ENCODE measurements at regions not wholly inside any gene's neighbourhood (a gene's known extent, or its start where the extent isn't known, plus 50 kb on each side); places are given as distances from the start of the nearest gene placed in this dataset.

GRCh38 chr13:70613295-70613694, 505.0 kb upstream of the KLHL1 start:
- ChIA-PET POLR2A (no interaction called here), CTCF (interaction anchor here (0.8 kb wide), 1 partner anchor 332 kb away, joined by 3 read pairs; no protein-coding TSS in a partner anchor)
- Histone ChIP-seq H3K9me3 (ENCODE audit: control insufficient read depth, insufficient read depth, low read depth, low read length) (no peaks in the 10 kb centered on the region), H3K4me3 (ENCODE audit: low read depth, low read length) (no peak overlapping the region), H3K27ac (ENCODE audit: extremely low read depth, low read depth, low read length) (no peak overlapping the region), H3K4me1 (ENCODE audit: control insufficient read depth, insufficient read depth, low read length) (no peaks in the 10 kb centered on the region), H3K36me3 (ENCODE audit: control insufficient read depth in 2 of 2, insufficient read depth in 1 of 2, low read length in 2 of 2) (no peaks in the 10 kb centered on the region)
- TF ChIP-seq ZNF654 (tag by site-specific recombination; IDR thresholded peaks at IDR 0.05; ENCODE audit: low read depth) (peak; percentile 46), SALL2 (tag by site-specific recombination; IDR thresholded peaks at IDR 0.05; ENCODE audit: borderline replicate concordance) (no peak)

- H3K27ac ChIP-seq (ENCODE audit: extremely low read depth, low read depth, low read length) = no peak overlapping the region
- ChIA-PET POLR2A (no interaction called here), CTCF (interaction anchor here (0.8 kb wide), 1 partner anchor 332 kb away, joined by 3 read pairs; no protein-coding TSS in a partner anchor)
- H3K36me3 ChIP-seq (ENCODE audit: control insufficient read depth in 2 of 2, insufficient read depth in 1 of 2, low read length in 2 of 2) = no peaks in the 10 kb centered on the region
- no peak overlapping the region for H3K4me3 ChIP-seq (ENCODE audit: low read depth, low read length)
- H3K4me1 ChIP-seq (ENCODE audit: control insufficient read depth, insufficient read depth, low read length) = no peaks in the 10 kb centered on the region
- H3K9me3 ChIP-seq (ENCODE audit: control insufficient read depth, insufficient read depth, low read depth, low read length) = no peaks in the 10 kb centered on the region
- no peak for TF ChIP-seq ZNF560 (tag by site-specific recombination; IDR thresholded peaks at IDR 0.05; ENCODE audit: borderline replicate concordance)
- TF ChIP-seq ZNF24 (tag by site-specific recombination; IDR thresholded peaks at IDR 0.05) = no peak
- no peak for TF ChIP-seq ZFHX2 (tag by site-specific recombination; conservative IDR thresholded peaks at IDR 0.05)
- no peak for TF ChIP-seq GFI1B (tag by site-specific recombination; IDR thresholded peaks at IDR 0.05)
- TF ChIP-seq ZSCAN16 (tag by site-specific recombination; IDR thresholded peaks at IDR 0.05) = no peak
- no peak for TF ChIP-seq ZNF26 (tag by site-specific recombination; IDR thresholded peaks at IDR 0.05)
- TF ChIP-seq YY2 (tag by site-specific recombination; IDR thresholded peaks at IDR 0.05) = no peak
These were observed 504.6 kb upstream of the KLHL1 start for GRCh38 chr13:70612881-70613280.

GRCh38 chr13:70604448-70604847, 496.2 kb upstream of the KLHL1 start:
- no peak for TF ChIP-seq ZFP3 (tag by site-specific recombination; IDR thresholded peaks at IDR 0.05; ENCODE audit: low read depth)
- peak; percentile 55; the same call in 1 of the 2 replicates for TF ChIP-seq TCF7L2 (IDR thresholded peaks at IDR 0.05; ENCODE audit: borderline replicate concordance, low read depth, low read length)
- TF ChIP-seq ZNF521 (tag by site-specific recombination; IDR thresholded peaks at IDR 0.05) = no peak
- ChIA-PET POLR2A (no interaction called here), CTCF (no interaction called here)
- Histone ChIP-seq H3K4me1 (ENCODE audit: control insufficient read depth, insufficient read depth, low read length) (no peaks in the 10 kb centered on the region), H3K9me3 (ENCODE audit: control insufficient read depth, insufficient read depth, low read depth, low read length) (no peaks in the 10 kb centered on the region), H3K36me3 (ENCODE audit: control insufficient read depth in 2 of 2, insufficient read depth in 1 of 2, low read length in 2 of 2) (no peaks in the 10 kb centered on the region), H3K27ac (ENCODE audit: extremely low read depth, low read depth, low read length) (no peak overlapping the region), H3K4me3 (ENCODE audit: low read depth, low read length) (no peak overlapping the region)

GRCh38 chr13:70593716-70594115, 485.5 kb upstream of the KLHL1 start:
- no peak for TF ChIP-seq ZNF621 (tag by site-specific recombination; IDR thresholded peaks at IDR 0.05)
- Histone ChIP-seq H3K4me1 (ENCODE audit: control insufficient read depth, insufficient read depth, low read length) (no peaks in the 10 kb centered on the region), H3K27ac (ENCODE audit: extremely low read depth, low read depth, low read length) (no peak overlapping the region), H3K4me3 (ENCODE audit: low read depth, low read length) (no peak overlapping the region), H3K9me3 (ENCODE audit: control insufficient read depth, insufficient read depth, low read depth, low read length) (no peaks in the 10 kb centered on the region), H3K36me3 (ENCODE audit: control insufficient read depth in 2 of 2, insufficient read depth in 1 of 2, low read length in 2 of 2) (no peaks in the 10 kb centered on the region)
- POLR2A ChIA-PET = no interaction called here
- CTCF ChIA-PET = no interaction called here

- ChIA-PET CTCF (no interaction called here), POLR2A (no interaction called here)
- H3K4me3 ChIP-seq (ENCODE audit: low read depth, low read length) = no peak overlapping the region
- no peaks in the 10 kb centered on the region for H3K9me3 ChIP-seq (ENCODE audit: control insufficient read depth, insufficient read depth, low read depth, low read length)
- no peaks in the 10 kb centered on the region for H3K4me1 ChIP-seq (ENCODE audit: control insufficient read depth, insufficient read depth, low read length)
- no peaks in the 10 kb centered on the region for H3K36me3 ChIP-seq (ENCODE audit: control insufficient read depth in 2 of 2, insufficient read depth in 1 of 2, low read length in 2 of 2)
- TF ChIP-seq ZNF112 (tag by site-specific recombination; IDR thresholded peaks at IDR 0.05) = no peak
- no peak for TF ChIP-seq ZNF157 (tag by site-specific recombination; IDR thresholded peaks at IDR 0.05)
- TF ChIP-seq MZF1 (tag by site-specific recombination; IDR thresholded peaks at IDR 0.05; ENCODE audit: borderline replicate concordance) = no peak
- no peak overlapping the region for H3K27ac ChIP-seq (ENCODE audit: extremely low read depth, low read depth, low read length)
These were observed 476.9 kb upstream of the KLHL1 start for GRCh38 chr13:70585109-70585508.

Measured in HEK293 (cell line).